ENCODE measurements at regions not wholly inside any gene's neighbourhood (a gene's known extent, or its start where the extent isn't known, plus 50 kb on each side); places are given as distances from the start of the nearest gene placed in this dataset.
"Not testable (repeated sequence)": the region's sequence is repeated elsewhere in the genome, so short reads cannot be mapped to it uniquely, and the experiment has no call there.

DNA sequence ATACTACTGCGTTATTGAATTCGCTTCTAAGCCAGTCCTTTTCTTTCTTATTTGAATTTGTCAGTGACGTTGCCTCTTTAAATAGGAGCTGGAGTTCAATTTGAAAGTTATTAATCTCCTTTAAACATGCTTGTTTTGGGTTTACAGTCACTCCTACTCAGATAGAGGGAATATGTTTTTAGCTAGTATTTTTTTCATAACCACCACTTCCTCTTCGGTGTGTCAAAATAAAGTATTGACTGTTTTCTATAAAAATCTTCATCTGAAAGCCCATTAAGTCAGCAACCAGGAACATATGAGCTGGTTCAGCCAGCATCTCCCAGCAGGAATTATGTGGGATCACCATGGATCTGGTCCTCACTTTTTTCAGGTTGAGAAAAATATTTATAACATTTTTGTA lies 772.9 kb downstream of the DIPK2A start:
- DNase-seq (ENCODE audit: low read depth, low spot score) = no peak
- TF ChIP-seq ZNF274 (IDR thresholded peaks at IDR 0.05; ENCODE audit: low read depth, low read length) (no peak), SUZ12 (IDR thresholded peaks at IDR 0.05; ENCODE audit: extremely low read depth, insufficient read depth, insufficient read length) (no peak), YY1 (IDR thresholded peaks at IDR 0.05; ENCODE audit: insufficient read depth, insufficient read length) (no peak)
- H3K27me3 ChIP-seq (ENCODE audit: insufficient read depth, insufficient read length) = no peaks in the 10 kb centered on the region

DNA sequence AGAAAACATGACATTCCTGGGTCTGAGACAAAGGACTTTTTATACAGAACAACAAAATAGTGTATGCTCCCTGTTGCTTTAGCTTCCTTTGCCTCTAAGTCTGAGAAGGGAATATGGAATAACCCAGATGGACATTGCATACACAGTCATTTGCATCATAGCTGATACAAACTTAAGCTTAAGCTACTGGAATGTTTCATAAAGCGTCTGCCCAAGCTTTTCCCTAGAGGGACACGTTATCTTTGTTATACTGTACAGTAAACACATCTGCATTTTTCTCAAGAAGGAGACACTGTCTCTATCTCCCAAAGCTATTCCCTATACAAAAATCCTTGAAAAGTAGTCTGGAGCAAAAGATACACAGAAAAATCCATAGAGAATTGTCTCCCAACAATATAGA lies 775.0 kb downstream of the DIPK2A start:
- no peak for DNase-seq (ENCODE audit: low read depth, low spot score)
- no peak for TF ChIP-seq YY1 (IDR thresholded peaks at IDR 0.05; ENCODE audit: insufficient read depth, insufficient read length)
- TF ChIP-seq SUZ12 (IDR thresholded peaks at IDR 0.05; ENCODE audit: extremely low read depth, insufficient read depth, insufficient read length) = no peak
- no peak for TF ChIP-seq ZNF274 (IDR thresholded peaks at IDR 0.05; ENCODE audit: low read depth, low read length)
- Histone ChIP-seq H3K4me1 (ENCODE audit: insufficient read depth, insufficient read length) (no peaks in the 10 kb centered on the region), H3K27me3 (ENCODE audit: insufficient read depth, insufficient read length) (no peaks in the 10 kb centered on the region), H3K9ac (ENCODE audit: insufficient read length, low read depth) (no peak overlapping the region), H3K36me3 (ENCODE audit: insufficient read depth, insufficient read length, low read length) (no peaks in the 10 kb centered on the region), H3K4me3 (ENCODE audit: insufficient read length, low read depth) (no peak overlapping the region), H3K9me3 (ENCODE audit: insufficient read depth, low read length) (no peaks in the 10 kb centered on the region)

More for the DNA sequence above, 772.9 kb downstream of the DIPK2A start:
- Histone ChIP-seq H3K9me3 (ENCODE audit: insufficient read depth, low read length) (no peaks in the 10 kb centered on the region), H3K9ac (ENCODE audit: insufficient read length, low read depth) (no peak overlapping the region), H3K4me1 (ENCODE audit: insufficient read depth, insufficient read length) (no peaks in the 10 kb centered on the region), H3K36me3 (ENCODE audit: insufficient read depth, insufficient read length, low read length) (no peaks in the 10 kb centered on the region), H3K4me3 (ENCODE audit: insufficient read length, low read depth) (no peak overlapping the region)

DNA sequence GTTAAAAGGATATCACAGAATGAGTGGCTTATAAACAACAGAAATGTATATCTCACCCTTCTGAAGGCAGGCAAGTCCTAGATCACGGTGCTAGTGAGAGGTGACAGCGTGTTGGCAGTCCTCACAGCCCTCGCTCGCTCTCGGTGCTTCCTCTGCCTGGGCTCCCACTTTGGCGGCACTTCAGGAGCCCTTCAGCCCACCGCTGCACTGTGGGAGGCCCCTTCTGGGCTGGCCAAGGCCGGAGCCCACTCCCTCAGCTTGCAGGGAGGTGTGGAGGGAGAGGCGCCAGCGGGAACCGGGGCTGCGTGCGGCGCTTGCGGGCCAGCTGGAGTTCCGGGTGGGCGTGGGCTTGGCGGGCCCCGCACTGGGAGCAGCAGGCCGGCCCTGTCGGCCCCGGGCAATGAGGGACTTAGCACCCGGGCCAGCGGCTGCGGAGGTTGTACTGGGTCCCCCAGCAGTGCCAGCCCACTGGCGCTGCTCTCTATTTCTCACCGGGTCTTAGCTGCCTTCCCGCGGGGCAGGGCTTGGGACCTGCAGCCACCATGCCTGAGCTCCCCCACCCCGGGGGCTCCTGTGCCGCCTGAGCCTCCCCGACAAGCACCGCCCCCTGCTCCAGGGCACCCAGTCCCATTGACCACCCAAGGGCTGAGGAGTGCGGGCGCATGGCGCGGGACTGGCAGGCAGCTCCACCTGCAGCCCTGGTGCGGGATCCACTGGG lies 778.1 kb downstream of the DIPK2A start:
- DNase-seq (ENCODE audit: low read depth, low spot score); H3K4me1 ChIP-seq (ENCODE audit: insufficient read depth, insufficient read length); H3K4me3 ChIP-seq (ENCODE audit: insufficient read length, low read depth); H3K36me3 ChIP-seq (ENCODE audit: insufficient read depth, insufficient read length, low read length); H3K9me3 ChIP-seq (ENCODE audit: insufficient read depth, low read length); H3K27me3 ChIP-seq (ENCODE audit: insufficient read depth, insufficient read length); H3K9ac ChIP-seq (ENCODE audit: insufficient read length, low read depth): not testable (repeated sequence)

DNA sequence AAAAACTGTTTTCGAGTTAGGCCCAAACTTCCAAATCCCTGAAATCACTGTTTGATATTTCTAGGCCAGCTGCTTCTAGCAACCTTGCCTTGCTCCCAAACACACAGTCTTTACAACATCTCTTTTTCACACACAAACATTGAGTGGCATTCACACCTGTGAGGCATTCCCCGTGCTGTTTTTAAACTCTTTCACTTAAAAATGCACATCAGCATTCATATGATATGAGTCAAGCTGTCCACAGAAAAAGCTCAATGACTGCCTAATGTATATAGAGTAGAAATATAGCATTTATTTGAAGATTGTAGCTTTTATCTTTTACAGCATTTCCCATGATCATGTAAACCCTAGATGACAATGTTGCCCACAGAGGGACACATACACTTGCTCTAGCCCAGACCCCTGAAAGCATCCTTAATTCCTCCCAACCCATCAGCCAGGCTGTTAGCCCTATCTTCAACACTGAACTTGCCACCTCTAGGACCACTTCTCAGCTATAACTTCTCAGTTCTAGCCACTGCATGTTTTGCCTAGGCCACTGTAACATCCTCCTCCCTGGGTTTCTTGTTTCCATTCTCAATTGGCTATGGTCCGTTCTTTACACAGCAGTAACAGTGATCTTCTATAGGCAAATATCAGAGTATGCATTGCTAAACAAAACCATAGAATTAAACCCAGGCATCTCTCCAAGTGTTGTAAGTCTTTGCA lies 782.6 kb downstream of the DIPK2A start:
- Histone ChIP-seq H3K27me3 (ENCODE audit: insufficient read depth, insufficient read length) (no peaks in the 10 kb centered on the region), H3K4me1 (ENCODE audit: insufficient read depth, insufficient read length) (no peaks in the 10 kb centered on the region), H3K9me3 (ENCODE audit: insufficient read depth, low read length) (peaks cover 19% of the 10 kb centered on the region; the same call in 1 of the 2 replicates), H3K36me3 (ENCODE audit: insufficient read depth, insufficient read length, low read length) (no peaks in the 10 kb centered on the region), H3K4me3 (ENCODE audit: insufficient read length, low read depth) (no peak overlapping the region), H3K9ac (ENCODE audit: insufficient read length, low read depth) (no peak overlapping the region)
- no peak for DNase-seq (ENCODE audit: low read depth, low spot score)
- TF ChIP-seq YY1 (IDR thresholded peaks at IDR 0.05; ENCODE audit: insufficient read depth, insufficient read length) (no peak), SUZ12 (IDR thresholded peaks at IDR 0.05; ENCODE audit: extremely low read depth, insufficient read depth, insufficient read length) (no peak), ZNF274 (IDR thresholded peaks at IDR 0.05; ENCODE audit: low read depth, low read length) (no peak)

DNA sequence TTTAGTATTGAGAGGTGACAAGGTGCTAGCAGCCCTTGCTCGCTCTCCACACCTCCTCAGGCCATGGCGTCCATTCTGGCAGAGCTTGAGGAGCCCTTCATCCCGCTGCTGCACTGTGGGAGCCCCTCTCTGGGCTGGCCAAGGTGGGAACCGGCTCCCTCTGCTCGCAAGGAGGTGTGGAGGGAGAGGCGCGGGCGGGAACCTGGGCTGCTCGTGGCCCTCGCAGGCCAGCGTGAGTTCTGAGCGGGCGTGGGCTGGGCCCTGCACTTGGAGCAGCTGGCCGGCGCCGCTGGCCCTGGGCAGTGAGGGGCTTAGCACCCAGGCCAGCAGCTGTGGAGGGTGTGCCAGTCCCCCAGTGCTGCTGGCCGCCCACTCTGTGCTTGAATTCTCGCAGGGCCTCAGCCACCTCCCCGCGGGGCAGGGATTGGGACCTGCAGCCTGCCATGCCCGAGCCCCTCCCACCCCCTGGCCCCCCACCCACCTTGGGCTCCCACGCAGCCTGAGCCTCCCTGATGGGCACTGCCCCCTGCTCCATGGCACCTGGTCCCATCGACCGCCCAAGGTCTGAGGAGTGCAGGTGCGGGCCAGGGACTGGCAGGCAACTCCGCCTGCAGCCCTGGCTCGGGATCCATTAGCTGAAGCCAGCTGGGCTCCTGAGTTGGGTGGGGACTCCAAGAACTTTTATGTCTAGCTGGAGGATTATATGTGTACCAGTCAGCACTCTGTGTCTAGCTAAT lies 785.2 kb downstream of the DIPK2A start:
- no peak for DNase-seq (ENCODE audit: low read depth, low spot score)
- Histone ChIP-seq H3K9ac (ENCODE audit: insufficient read length, low read depth) (no peak overlapping the region), H3K4me1 (ENCODE audit: insufficient read depth, insufficient read length) (no peaks in the 10 kb centered on the region), H3K9me3 (ENCODE audit: insufficient read depth, low read length) (peaks cover 19% of the 10 kb centered on the region; the same call in 1 of the 2 replicates), H3K27me3 (ENCODE audit: insufficient read depth, insufficient read length) (no peaks in the 10 kb centered on the region), H3K4me3 (ENCODE audit: insufficient read length, low read depth) (no peak overlapping the region), H3K36me3 (ENCODE audit: insufficient read depth, insufficient read length, low read length) (no peaks in the 10 kb centered on the region)
- no peak for TF ChIP-seq SUZ12 (IDR thresholded peaks at IDR 0.05; ENCODE audit: extremely low read depth, insufficient read depth, insufficient read length)
- TF ChIP-seq ZNF274 (IDR thresholded peaks at IDR 0.05; ENCODE audit: low read depth, low read length) = no peak
- no peak for TF ChIP-seq YY1 (IDR thresholded peaks at IDR 0.05; ENCODE audit: insufficient read depth, insufficient read length)

DNA sequence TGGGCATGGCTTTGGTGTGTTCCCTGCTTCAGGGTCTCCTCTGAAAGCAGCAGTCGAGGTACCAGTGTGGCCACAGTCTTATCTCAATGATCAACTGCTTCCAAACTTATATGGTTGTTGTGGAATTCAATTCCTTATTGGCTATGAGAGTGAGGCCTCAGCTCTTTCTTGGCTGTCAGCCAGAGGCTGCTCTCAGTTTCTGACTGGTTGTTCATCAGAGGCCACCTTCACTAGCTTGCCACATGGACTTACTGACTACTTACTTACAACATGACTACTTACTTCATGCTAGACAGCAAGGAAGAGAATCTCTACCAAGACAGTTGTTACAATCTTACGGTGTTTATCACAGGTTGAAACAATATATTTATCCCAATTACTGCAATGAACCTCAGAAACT lies 789.2 kb downstream of the DIPK2A start:
- Histone ChIP-seq H3K4me3 (ENCODE audit: insufficient read length, low read depth) (no peak overlapping the region), H3K4me1 (ENCODE audit: insufficient read depth, insufficient read length) (no peaks in the 10 kb centered on the region), H3K36me3 (ENCODE audit: insufficient read depth, insufficient read length, low read length) (no peaks in the 10 kb centered on the region), H3K9ac (ENCODE audit: insufficient read length, low read depth) (no peak overlapping the region), H3K27me3 (ENCODE audit: insufficient read depth, insufficient read length) (no peaks in the 10 kb centered on the region), H3K9me3 (ENCODE audit: insufficient read depth, low read length) (peaks cover 16% of the 10 kb centered on the region; the same call in 1 of the 2 replicates)
- no peak for DNase-seq (ENCODE audit: low read depth, low spot score)
- TF ChIP-seq YY1 (IDR thresholded peaks at IDR 0.05; ENCODE audit: insufficient read depth, insufficient read length) (no peak), SUZ12 (IDR thresholded peaks at IDR 0.05; ENCODE audit: extremely low read depth, insufficient read depth, insufficient read length) (no peak), ZNF274 (IDR thresholded peaks at IDR 0.05; ENCODE audit: low read depth, low read length) (no peak)

DNA sequence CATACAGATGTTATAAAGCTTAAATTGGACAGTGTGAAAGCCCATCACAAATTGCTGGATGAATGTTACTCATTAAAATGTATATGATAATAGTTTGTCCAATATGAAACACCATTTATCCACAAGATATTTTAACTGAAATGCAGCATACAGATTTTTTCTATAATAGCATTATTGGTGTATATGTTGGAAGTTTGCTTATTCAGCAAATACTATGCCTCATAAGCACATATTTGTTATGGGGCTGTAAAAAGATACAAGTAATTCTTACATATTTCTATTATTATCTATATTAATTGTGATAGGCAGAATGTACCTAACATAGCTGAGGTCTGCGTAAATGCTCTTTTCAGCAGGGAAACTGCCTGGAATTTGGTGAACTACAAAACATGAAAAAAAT lies 790.5 kb downstream of the DIPK2A start:
- H3K9me3 ChIP-seq (ENCODE audit: insufficient read depth, low read length) = peaks cover 4% of the 10 kb centered on the region; the same call in 1 of the 2 replicates
- TF ChIP-seq YY1 (IDR thresholded peaks at IDR 0.05; ENCODE audit: insufficient read depth, insufficient read length) (no peak), SUZ12 (IDR thresholded peaks at IDR 0.05; ENCODE audit: extremely low read depth, insufficient read depth, insufficient read length) (no peak), ZNF274 (IDR thresholded peaks at IDR 0.05; ENCODE audit: low read depth, low read length) (no peak)
- no peak overlapping the region for H3K9ac ChIP-seq (ENCODE audit: insufficient read length, low read depth)
- no peaks in the 10 kb centered on the region for H3K4me1 ChIP-seq (ENCODE audit: insufficient read depth, insufficient read length)
- DNase-seq (ENCODE audit: low read depth, low spot score) = no peak
- no peaks in the 10 kb centered on the region for H3K27me3 ChIP-seq (ENCODE audit: insufficient read depth, insufficient read length)
- no peaks in the 10 kb centered on the region for H3K36me3 ChIP-seq (ENCODE audit: insufficient read depth, insufficient read length, low read length)
- no peak overlapping the region for H3K4me3 ChIP-seq (ENCODE audit: insufficient read length, low read depth)

Measured in NT2/D1 (cell line).